Renal cortical epithelial cell (primary cell): ENCODE measurements at regions not wholly inside any gene's neighbourhood (a gene's known extent, or its start where the extent isn't known, plus 50 kb on each side); places are given as distances from the start of the nearest gene placed in this dataset.

ENCODE experiments used
- DNase-seq: peaks from one replicate; pipeline ENCODE4 v3.0.0-alpha.2; 2011; ENCODE audit warnings: low read depth

- peak; percentile 39 for DNase-seq
Observed at GRCh38 chr1:38221006-38221649, 174.5 kb upstream of the POU3F1 start.

- no peak for DNase-seq
Observed at GRCh38 chr1:38217316-38217715, 170.7 kb upstream of the POU3F1 start.

GRCh38 chr1:38213646-38214434 lies 167.2 kb upstream of the POU3F1 start:
- DNase-seq, result no peak

DNA sequence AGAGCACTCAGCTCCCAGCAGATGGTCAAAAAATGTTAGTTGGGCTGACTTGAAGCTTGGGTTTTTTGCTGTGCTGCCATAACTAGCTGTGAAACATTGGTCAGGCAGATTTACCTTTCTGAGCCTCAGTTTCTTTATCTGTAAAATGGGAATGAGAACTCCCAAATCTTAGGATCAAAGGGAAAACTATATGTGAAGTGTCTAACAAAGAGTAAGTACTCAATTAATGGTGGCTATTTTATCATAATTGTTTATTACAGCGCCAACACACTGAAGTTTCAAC lies 164.2 kb upstream of the POU3F1 start:
- no peak for DNase-seq

DNA sequence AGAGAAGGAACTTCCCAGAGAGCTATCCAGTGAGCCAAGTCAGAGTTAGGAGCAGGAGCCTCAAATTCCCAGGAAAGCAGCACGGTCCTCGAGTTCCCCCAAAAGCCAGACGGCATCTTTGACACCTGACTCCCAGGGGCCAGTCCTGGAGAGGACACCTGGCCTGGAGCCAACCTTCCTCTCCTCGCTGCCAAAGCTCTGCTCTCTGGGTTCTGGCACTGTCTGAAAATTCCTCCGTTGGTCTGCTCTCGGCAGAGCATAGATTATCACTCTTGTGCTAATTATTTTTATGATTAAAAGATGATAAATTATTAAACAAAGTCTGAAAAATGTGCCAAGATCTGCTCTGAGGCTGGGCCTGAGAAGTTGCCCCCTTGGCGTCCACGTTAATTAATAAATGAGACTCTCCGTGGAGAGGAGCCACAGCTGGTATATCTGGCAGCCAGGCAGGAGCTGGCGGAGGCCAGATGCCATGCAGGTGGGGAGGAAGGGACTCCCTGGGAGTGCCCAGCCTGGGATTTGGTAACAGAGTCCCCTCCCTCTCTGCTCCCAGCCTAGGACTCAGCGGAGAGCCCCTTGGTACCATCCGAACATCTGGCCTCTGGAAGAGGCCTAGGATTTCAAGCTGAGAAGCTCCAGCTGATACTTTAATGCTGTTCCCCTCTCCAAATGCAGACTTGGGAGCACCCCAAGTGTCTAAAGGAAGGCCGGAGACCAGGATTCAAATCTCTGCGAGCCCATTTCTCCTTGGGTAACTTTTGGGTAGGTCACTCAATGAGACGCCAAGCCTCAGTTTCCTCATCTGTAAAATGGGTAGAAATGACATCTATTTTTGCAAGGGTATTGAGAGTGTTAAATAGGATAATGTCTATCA lies 163.7 kb upstream of the POU3F1 start:
- no peak for DNase-seq

DNA sequence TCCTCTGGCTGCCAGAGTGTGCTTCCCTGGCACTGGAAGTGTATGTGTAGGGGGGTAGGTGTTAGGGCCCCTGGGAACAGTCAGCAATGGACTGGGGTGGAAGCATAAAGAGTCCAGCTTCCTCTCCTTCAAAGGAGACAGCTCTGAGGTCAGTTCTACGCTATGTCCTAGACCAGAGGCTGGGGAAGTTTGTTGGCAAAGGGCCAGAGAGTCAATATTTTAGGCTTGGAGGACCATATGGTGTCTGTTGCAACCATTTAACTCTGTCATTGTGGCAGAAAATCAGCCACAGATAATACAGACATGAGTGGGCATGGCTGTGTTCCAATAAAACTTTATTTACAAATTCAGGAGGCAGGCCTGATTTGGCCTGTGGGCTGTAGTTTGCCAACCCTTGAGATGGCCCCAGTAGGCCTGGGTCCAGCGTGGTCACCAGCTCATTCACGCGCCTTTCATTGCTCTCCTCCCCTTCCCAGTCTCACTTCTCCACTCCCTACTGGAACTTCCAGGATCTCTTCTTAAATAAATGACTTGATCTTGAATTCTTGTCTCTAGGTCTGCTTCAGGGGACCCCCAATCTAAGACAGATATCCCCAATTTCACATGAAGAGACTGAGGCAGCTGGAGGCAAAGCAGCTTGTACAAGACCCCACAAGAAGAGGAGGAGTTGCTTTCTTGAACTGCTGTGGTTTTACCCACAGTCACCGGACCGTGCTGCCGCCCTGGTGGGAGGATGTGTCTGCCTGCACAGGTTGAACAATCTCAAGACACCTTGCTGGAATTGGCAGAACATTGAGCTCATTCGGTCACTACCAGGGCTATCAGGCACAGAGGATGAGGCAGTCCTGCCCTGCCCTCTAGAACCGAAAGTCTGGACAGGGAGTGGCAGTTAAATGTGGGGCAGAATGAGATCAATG lies 162.4 kb upstream of the POU3F1 start:
- DNase-seq, result no peak

- no peak for DNase-seq
Observed at GRCh38 chr1:38207906-38208305, 161.3 kb upstream of the POU3F1 start.

GRCh38 chr1:38207275-38207674 lies 160.7 kb upstream of the POU3F1 start:
- DNase-seq, result no peak

DNA sequence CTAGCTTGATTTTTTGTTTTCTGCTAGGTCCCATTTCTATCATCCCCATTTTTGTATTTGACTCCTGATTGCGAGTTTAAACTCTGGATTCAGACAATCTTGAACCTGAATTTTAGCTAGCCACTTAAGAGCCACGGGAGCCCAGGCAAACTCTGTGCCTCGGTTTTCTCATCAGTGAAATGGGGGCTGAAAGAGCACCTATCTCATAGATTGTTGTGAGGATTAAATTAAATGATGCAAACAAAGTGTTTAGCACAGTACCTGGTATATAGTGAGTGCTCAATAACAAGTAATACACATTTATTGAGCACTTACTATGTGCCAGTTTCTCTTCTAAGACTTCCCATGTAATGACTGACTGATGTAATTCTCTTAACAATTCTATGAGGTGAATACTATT lies 158.1 kb upstream of the POU3F1 start:
- no peak for DNase-seq

DNA sequence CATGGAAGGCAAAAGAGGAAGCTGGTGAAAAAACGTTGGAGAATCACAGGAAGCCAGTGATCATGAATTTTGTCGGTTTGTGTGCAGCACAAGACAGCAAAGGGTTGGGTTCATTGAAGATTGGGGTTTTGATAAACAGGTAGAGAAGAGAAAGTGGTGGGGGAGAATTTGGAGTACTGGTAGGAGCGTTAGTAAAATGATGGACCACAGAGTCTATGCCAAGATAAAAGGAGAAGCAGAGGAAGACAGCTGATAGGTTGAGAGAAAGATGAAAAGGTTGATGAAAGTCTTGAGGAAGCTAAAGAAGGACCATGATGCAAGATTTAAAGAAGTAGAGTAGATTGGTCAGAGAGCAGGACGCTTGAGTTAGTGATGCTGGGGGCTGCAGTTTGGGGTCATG lies 156.8 kb upstream of the POU3F1 start:
- no peak for DNase-seq

GRCh38 chr1:38201431-38201830 lies 154.8 kb upstream of the POU3F1 start:
- no peak for DNase-seq

- DNase-seq, result no peak
Observed at GRCh38 chr1:38198621-38199020, 152.0 kb upstream of the POU3F1 start.

GRCh38 chr1:38198099-38198498 lies 151.5 kb upstream of the POU3F1 start:
- DNase-seq, result no peak

DNA sequence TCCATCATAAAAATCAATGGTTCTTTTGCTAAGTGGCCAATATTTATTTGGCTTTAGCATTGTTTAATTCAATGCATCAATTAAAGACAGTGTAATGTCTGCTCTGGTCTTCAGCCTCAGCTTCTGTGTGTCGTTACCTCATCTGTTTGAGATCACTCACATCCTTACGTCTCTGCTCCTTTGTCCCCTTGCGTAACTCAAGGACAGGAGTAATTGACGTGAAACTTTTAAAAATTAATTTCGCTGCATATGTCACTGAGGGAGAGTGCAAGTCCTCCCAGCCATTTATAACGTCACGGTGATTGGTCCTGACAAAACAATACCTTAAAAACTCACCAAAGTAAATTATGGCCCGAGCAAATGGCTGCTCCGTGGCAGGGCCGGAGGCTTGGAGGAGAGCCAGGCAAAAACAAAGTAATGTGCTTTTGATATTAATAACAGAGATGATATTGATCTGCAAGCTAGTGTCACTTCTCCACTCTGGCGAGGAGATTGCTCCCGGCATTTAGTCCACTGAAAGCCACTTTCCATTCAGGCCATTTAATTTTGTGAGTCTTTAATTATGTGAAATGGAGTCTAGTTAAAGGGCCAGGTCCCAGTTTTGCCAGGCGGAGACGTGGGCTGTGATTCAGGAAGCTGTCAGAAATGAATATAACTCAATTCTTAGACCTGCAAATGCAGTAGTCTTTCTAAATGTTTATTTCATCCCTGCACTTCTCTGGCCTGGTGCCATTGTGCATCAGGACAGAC lies 150.9 kb upstream of the POU3F1 start:
- no peak for DNase-seq

GRCh38 chr1:38194472-38194871 lies 147.9 kb upstream of the POU3F1 start:
- no peak for DNase-seq

DNA sequence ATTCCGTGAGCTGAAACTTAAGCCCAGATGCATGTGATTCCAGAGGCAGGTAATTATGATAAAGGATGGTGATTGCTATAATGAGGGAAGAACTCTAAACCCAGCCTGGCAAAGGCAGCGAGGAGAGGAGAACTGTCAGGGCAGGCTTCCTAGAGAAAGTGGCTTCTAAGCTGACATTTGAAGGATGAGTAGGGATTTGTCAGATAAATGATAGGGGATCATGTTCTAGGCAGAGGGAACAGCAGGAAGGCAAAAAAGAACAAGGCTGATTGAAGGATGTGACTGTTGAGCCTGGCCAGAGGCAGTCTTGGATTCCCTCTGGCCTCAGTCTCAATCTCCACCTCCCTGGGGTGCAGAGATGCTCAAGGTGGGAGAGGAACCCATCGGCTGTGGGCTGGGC lies 146.4 kb upstream of the POU3F1 start:
- DNase-seq, result no peak

DNA sequence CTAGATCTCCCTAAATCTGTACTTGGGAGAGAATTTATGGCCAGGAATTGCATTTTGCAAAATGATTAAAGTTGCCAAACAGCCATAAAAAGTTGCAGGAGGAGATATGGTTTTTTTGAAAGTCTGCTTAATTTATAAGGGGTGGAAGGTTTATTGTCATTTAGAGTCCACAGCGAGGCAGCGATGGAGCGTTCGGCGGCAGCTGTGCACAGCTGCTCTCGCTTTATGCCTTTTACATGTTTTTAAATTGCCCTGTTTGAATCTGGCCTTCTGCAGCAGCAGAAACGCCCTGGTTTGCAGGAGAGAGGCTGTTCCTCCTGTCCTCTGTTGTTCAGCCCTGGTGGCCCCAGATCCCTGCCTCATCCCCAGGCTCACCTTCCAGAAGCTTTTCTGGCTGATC lies 144.9 kb upstream of the POU3F1 start:
- DNase-seq, result no peak

- no peak for DNase-seq
Observed at GRCh38 chr1:38190983-38191382, 144.4 kb upstream of the POU3F1 start.

DNA sequence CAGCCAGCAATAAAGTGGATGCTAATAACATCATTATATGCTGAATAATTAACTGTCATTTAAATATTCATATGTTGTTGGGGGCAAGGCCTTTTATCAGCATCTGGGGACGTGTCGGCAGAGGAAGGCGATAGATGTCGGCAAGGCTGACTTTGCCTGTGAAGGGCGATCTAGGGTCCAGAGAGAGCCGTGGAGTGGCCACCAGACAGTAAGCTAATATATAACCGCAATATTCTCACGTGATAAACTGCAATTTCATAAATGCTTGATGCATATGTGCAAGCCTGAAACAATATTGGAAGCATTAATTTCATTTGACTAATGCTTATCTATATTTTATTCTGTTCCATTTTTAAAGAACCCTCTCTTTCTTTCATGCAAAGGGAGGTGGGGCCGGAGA lies 141.0 kb upstream of the POU3F1 start:
- DNase-seq, result no peak

DNA sequence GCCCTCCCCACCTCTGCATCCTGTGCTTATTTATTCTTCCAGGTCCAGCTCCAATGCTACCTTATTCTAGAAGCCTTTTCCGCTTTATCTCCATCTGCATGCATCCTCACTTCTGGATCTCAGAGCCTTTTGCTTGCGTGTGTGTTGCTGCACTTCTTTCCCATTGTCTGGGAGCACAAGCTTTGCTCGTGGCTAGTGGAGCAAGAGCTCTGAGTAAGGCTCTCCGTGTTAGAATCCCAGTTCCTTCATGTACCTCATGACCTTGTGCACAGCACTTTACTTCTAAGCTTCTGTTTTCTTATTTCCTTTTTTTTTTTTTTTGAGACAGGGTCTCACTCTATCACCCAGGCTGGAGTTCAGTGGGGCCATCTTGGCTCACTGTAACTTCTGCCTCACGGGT lies 140.0 kb upstream of the POU3F1 start:
- DNase-seq, result no peak

DNA sequence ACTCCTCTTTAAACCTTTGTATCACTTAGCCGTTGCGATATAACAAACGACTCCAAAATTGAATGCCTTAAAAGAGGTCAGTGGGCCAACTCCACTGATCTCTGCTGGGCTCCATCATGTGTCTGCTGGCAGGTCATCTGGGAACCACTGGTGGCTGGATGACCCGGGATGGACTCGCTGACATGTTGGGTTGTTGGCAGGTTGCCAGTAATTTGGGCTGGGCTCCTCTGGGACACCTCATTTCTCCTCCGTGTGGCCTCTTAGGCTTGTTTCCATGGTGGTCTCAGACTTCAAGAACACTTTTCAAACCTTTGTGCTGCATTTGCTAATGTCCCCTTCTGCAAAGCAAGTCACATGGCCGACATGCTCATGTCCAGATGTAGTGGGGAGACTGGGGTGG lies 139.3 kb upstream of the POU3F1 start:
- DNase-seq, result no peak
